Neural cell (in vitro differentiated cells): ENCODE measurements at regions not wholly inside any gene's neighbourhood (a gene's known extent, or its start where the extent isn't known, plus 50 kb on each side); places are given as distances from the start of the nearest gene placed in this dataset.

Source experiments
- H2AFZ ChIP-seq: fragments of 200-600, 300-800 bp; sonication (generic), shearing (Covaris generic); 2 replicates; pipeline ENCODE4 v1.6.0; 2014; ENCODE audit warnings: low read depth, mild to moderate bottlenecking, antibody characterized with exemption, low read length, moderate library complexity
- H3F3A ChIP-seq: fragments of 200-600 bp; shearing (Covaris generic); 2 replicates; pipeline ENCODE4 v1.6.1; 2016; ENCODE audit warnings: mild to moderate bottlenecking, moderate library complexity, mixed read lengths, antibody characterized with exemption, low read length; ENCODE audit not compliant: insufficient read depth, poor library complexity, severe bottlenecking
- H3K27ac ChIP-seq: fragments of 200-600, 300-800 bp; sonication (generic), shearing (Covaris generic); 2 replicates; pipeline ENCODE4 v1.5.1; 2014; ENCODE audit warnings: mild to moderate bottlenecking, low read length, moderate library complexity
- H3K27me3 ChIP-seq: fragments of 300-800, 200-600 bp; sonication (generic), shearing (Covaris generic); 2 replicates; pipeline ENCODE4 v1.6.0; 2014; ENCODE audit warnings: mild to moderate bottlenecking, low read depth, low read length, moderate library complexity; ENCODE audit not compliant: insufficient read depth
- H3K36me3 ChIP-seq: fragments of 300-800, 200-600 bp; sonication (generic), shearing (Covaris generic); 2 replicates; pipeline ENCODE4 v1.5.1; 2014; ENCODE audit warnings: mild to moderate bottlenecking, antibody characterized with exemption, low read length, moderate library complexity; ENCODE audit not compliant: insufficient read depth
- H3K4me2 ChIP-seq: fragments of 300-800, 200-600 bp; sonication (generic), shearing (Covaris generic); 2 replicates; pipeline ENCODE4 v1.6.0; 2014; ENCODE audit warnings: mild to moderate bottlenecking, low read length
- H3K4me3 ChIP-seq: fragments of 300-800, 200-600 bp; sonication (generic), shearing (Covaris generic); 2 replicates; pipeline ENCODE4 v1.5.1; 2014; ENCODE audit warnings: mild to moderate bottlenecking, low read length, moderate library complexity
- H3K79me2 ChIP-seq: fragments of 200-600 bp; shearing (Covaris generic); replicated peaks from 2 replicates; pipeline ENCODE4 v1.6.0; 2014; ENCODE audit warnings: mild to moderate bottlenecking, low read length, moderate library complexity; ENCODE audit not compliant: insufficient read depth
- H3K9ac ChIP-seq: fragments of 300-800, 200-600 bp; sonication (generic), shearing (Covaris generic); 2 replicates; pipeline ENCODE4 v1.6.1; 2016; ENCODE audit warnings: mild to moderate bottlenecking, low read length, mixed read lengths
- H3K9me2 ChIP-seq: fragments of 200-600 bp; shearing (Covaris generic); 2 replicates; pipeline ENCODE4 v1.6.1; 2016; ENCODE audit warnings: mild to moderate bottlenecking, low read length, mixed read lengths; ENCODE audit not compliant: insufficient read depth
- H3K9me3 ChIP-seq: fragments of 200-600, 300-800 bp; sonication (generic), shearing (Covaris generic); 2 replicates; pipeline ENCODE4 v1.6.1; 2016; ENCODE audit warnings: mild to moderate bottlenecking, mixed run types, low read length, moderate library complexity, mixed read lengths
- H4K20me1 ChIP-seq: fragments of 200-600 bp; shearing (Covaris generic); 2 replicates; pipeline ENCODE4 v1.6.1; 2016; ENCODE audit warnings: mild to moderate bottlenecking, mixed run types; ENCODE audit not compliant: insufficient read depth
- EP300 ChIP-seq: fragments of 450-650 bp; conservative IDR thresholded peaks from 2 replicates; pipeline ENCODE4 v1.6.1; 2014; ENCODE audit warnings: antibody characterized with exemption, mild to moderate bottlenecking, moderate library complexity; ENCODE audit not compliant: poor library complexity, severe bottlenecking
- EZH2 ChIP-seq: fragments of 200-600, 300-800 bp; shearing (Covaris generic), sonication (generic); IDR thresholded peaks from 2 replicates; pipeline ENCODE4 v1.6.1; 2014; ENCODE audit warnings: antibody characterized with exemption, low read length, borderline replicate concordance, mild to moderate bottlenecking; ENCODE audit not compliant: insufficient read depth, poor library complexity, severe bottlenecking
- MXI1 ChIP-seq: fragments of 450-650 bp; conservative IDR thresholded peaks from 2 replicates; pipeline ENCODE4 v1.6.1; 2014; ENCODE audit warnings: antibody characterized with exemption, mild to moderate bottlenecking; ENCODE audit not compliant: poor library complexity, severe bottlenecking
- POLR2AphosphoS5 ChIP-seq: IDR thresholded peaks from 2 replicates; pipeline ENCODE4 v1.6.1; 2012
- RAD21 ChIP-seq: fragments of 450-650 bp; conservative IDR thresholded peaks from 2 replicates; pipeline ENCODE4 v1.6.1; 2014; ENCODE audit warnings: antibody characterized with exemption, mild to moderate bottlenecking, moderate library complexity
- SMC3 ChIP-seq: fragments of 450-650 bp; conservative IDR thresholded peaks from 2 replicates; pipeline ENCODE4 v1.6.1; 2014; ENCODE audit warnings: antibody characterized with exemption, mild to moderate bottlenecking, moderate library complexity; ENCODE audit not compliant: poor library complexity
- TAF1 ChIP-seq: IDR thresholded peaks from 2 replicates; pipeline ENCODE4 v1.6.1; 2012; ENCODE audit warnings: low read depth
- TF ChIP-seq, protein P1 (sequence below): IDR thresholded peaks from 2 replicates; pipeline ENCODE4 v1.6.1; 2012; ENCODE audit warnings: borderline replicate concordance
- TF ChIP-seq, protein P2 (sequence below): fragments of 450-650 bp; IDR thresholded peaks from 2 replicates; pipeline ENCODE4 v1.5.1; 2014; ENCODE audit warnings: antibody characterized with exemption, mild to moderate bottlenecking, moderate library complexity; ENCODE audit not compliant: poor library complexity, severe bottlenecking

DNA sequence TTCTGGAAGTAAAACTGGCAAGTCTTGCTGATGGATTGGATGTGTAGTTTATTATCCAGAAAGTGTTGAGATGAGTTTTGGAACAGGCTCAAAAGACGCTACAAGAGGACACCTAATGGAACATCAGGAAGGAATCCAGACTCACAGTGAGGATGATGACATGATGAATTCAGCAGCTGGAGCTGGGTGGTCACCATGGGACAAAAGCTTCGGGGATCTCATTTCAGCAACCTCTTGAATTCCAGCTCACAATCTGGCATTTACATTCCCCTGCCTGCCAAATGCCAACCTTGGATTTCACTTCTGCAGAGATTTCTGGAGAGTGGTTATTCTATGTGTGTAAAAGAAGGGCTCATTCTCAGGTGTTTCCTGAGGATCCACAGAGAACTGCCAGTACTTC, 288.0 kb upstream of the TMTC4 start:
- no peak overlapping the region for H2AFZ ChIP-seq
- no peak overlapping the region for H3K4me2 ChIP-seq
- H3K4me3 ChIP-seq = no peak overlapping the region
- H3K36me3 ChIP-seq = no peaks in the 10 kb centered on the region
- TF ChIP-seq POLR2AphosphoS5 (no peak), EZH2 (no peak), SMC3 (no peak), RAD21 (no peak), EP300 (no peak), MXI1 (no peak), TAF1 (no peak)
- TF ChIP-seq, protein P1, sequence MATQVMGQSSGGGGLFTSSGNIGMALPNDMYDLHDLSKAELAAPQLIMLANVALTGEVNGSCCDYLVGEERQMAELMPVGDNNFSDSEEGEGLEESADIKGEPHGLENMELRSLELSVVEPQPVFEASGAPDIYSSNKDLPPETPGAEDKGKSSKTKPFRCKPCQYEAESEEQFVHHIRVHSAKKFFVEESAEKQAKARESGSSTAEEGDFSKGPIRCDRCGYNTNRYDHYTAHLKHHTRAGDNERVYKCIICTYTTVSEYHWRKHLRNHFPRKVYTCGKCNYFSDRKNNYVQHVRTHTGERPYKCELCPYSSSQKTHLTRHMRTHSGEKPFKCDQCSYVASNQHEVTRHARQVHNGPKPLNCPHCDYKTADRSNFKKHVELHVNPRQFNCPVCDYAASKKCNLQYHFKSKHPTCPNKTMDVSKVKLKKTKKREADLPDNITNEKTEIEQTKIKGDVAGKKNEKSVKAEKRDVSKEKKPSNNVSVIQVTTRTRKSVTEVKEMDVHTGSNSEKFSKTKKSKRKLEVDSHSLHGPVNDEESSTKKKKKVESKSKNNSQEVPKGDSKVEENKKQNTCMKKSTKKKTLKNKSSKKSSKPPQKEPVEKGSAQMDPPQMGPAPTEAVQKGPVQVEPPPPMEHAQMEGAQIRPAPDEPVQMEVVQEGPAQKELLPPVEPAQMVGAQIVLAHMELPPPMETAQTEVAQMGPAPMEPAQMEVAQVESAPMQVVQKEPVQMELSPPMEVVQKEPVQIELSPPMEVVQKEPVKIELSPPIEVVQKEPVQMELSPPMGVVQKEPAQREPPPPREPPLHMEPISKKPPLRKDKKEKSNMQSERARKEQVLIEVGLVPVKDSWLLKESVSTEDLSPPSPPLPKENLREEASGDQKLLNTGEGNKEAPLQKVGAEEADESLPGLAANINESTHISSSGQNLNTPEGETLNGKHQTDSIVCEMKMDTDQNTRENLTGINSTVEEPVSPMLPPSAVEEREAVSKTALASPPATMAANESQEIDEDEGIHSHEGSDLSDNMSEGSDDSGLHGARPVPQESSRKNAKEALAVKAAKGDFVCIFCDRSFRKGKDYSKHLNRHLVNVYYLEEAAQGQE = no peak
- TF ChIP-seq, protein P2, sequence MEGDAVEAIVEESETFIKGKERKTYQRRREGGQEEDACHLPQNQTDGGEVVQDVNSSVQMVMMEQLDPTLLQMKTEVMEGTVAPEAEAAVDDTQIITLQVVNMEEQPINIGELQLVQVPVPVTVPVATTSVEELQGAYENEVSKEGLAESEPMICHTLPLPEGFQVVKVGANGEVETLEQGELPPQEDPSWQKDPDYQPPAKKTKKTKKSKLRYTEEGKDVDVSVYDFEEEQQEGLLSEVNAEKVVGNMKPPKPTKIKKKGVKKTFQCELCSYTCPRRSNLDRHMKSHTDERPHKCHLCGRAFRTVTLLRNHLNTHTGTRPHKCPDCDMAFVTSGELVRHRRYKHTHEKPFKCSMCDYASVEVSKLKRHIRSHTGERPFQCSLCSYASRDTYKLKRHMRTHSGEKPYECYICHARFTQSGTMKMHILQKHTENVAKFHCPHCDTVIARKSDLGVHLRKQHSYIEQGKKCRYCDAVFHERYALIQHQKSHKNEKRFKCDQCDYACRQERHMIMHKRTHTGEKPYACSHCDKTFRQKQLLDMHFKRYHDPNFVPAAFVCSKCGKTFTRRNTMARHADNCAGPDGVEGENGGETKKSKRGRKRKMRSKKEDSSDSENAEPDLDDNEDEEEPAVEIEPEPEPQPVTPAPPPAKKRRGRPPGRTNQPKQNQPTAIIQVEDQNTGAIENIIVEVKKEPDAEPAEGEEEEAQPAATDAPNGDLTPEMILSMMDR = no peak
- H3K9me2 ChIP-seq = no peaks in the 10 kb centered on the region
- H3F3A ChIP-seq = peaks cover 4% of the 10 kb centered on the region
- no peaks in the 10 kb centered on the region for H3K79me2 ChIP-seq
- no peak overlapping the region for H3K27ac ChIP-seq
- no peaks in the 10 kb centered on the region for H4K20me1 ChIP-seq
- no peak overlapping the region for H3K9ac ChIP-seq
- no peaks in the 10 kb centered on the region for H3K27me3 ChIP-seq
- H3K9me3 ChIP-seq = peaks cover 3% of the 10 kb centered on the region

DNA sequence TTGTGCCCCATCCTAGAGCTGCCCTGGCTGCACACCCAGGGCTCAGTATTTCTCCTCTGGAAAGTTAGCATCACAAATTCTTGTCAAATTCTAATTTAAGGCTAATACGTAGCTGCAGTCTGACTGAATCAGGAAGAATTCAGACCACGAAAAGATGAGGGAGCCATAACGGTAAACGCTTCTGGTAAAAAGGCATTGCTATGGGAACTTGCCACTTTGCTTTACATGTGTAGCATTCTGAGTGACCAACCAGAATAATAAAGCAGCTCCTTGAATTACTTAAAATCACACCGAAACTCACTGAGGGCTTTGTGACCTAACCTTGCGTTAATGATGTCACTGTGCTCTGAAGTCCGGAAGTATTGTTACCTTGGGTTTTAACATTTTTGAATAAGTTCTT, 286.6 kb upstream of the TMTC4 start:
- no peak overlapping the region for H3K4me2 ChIP-seq
- no peak overlapping the region for H3K27ac ChIP-seq
- H3K9me2 ChIP-seq = no peaks in the 10 kb centered on the region
- H3F3A ChIP-seq = peaks cover 4% of the 10 kb centered on the region
- no peaks in the 10 kb centered on the region for H3K36me3 ChIP-seq
- no peak overlapping the region for H3K4me3 ChIP-seq
- no peaks in the 10 kb centered on the region for H4K20me1 ChIP-seq
- TF ChIP-seq SMC3 (no peak), RAD21 (no peak), EZH2 (no peak)
- TF ChIP-seq, protein P2 = no peak
- H3K27me3 ChIP-seq = no peaks in the 10 kb centered on the region
- no peak overlapping the region for H2AFZ ChIP-seq
- H3K9me3 ChIP-seq = peaks cover 3% of the 10 kb centered on the region
- H3K9ac ChIP-seq = no peak overlapping the region
- no peaks in the 10 kb centered on the region for H3K79me2 ChIP-seq
